ENCODE measurements at regions not wholly inside any gene's neighbourhood (a gene's known extent, or its start where the extent isn't known, plus 50 kb on each side); places are given as distances from the start of the nearest gene placed in this dataset.

DNA sequence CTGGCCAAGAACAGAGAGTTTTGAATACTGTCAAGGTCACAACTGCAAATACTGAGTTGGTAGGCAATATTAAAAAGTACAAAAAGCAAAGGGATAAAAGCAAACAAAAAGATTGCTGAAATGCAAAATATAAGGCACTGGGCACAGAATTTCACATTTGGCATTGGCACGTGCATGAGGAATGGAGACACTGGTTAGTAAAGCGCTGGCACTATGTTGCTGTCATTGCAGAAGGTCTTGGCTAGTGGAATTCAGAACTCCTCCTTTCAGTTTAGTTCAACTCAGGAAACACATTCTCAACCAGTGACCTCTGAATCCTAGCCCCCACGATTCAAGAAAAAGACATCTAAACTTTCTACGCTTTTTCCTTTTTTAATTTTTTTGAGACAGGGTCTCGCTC is 111.8 kb upstream of the PSMD7 start:
- TF ChIP-seq CTCF (conservative IDR thresholded peaks at IDR 0.05; ENCODE audit: low read depth, low read length) (no peak), EZH2 (IDR thresholded peaks at IDR 0.05; ENCODE audit: low read length, unreplicated experiment) (no peak), EZH2phosphoT487 (IDR thresholded peaks at IDR 0.05; ENCODE audit: borderline replicate concordance, low read length) (no peak)

Measured in PC-3 (cell line).